GM23338 (cell line): ENCODE measurements at regions not wholly inside any gene's neighbourhood (a gene's known extent, or its start where the extent isn't known, plus 50 kb on each side); places are given as distances from the start of the nearest gene placed in this dataset.

ENCODE experiments used
- CTCF ChIP-seq, 2 experiments: fragments of 200-600 bp in 1 of 2; sonication (generic) in 1 of 2; conservative IDR thresholded peaks; 2 replicates each; pipeline versions ENCODE4 v1.5.1 to v1.6.1; 2016 to 2017; ENCODE audit warnings: antibody characterized with exemption in 2 of 2, low read depth in 2 of 2, mild to moderate bottlenecking in 2 of 2, moderate library complexity in 1 of 2
- ETS1 ChIP-seq: IDR thresholded peaks from 2 replicates; pipeline ENCODE4 v1.6.1; 2016; ENCODE audit warnings: antibody characterized with exemption
- POLR2AphosphoS5 ChIP-seq: IDR thresholded peaks from 2 replicates; pipeline ENCODE4 v1.6.1; 2016; ENCODE audit warnings: antibody characterized with exemption, low read depth
- REST ChIP-seq: IDR thresholded peaks from one replicate; pipeline ENCODE4 v1.6.1; 2018; ENCODE audit warnings: antibody characterized with exemption; ENCODE audit not compliant: unreplicated experiment
- ZNF331 ChIP-seq: fragments of 250-450 bp; sonication (Bioruptor Pico); IDR thresholded peaks from 2 replicates; pipeline ENCODE4 v1.5.0; 2020; ENCODE audit warnings: low read depth, mild to moderate bottlenecking, moderate library complexity

DNA sequence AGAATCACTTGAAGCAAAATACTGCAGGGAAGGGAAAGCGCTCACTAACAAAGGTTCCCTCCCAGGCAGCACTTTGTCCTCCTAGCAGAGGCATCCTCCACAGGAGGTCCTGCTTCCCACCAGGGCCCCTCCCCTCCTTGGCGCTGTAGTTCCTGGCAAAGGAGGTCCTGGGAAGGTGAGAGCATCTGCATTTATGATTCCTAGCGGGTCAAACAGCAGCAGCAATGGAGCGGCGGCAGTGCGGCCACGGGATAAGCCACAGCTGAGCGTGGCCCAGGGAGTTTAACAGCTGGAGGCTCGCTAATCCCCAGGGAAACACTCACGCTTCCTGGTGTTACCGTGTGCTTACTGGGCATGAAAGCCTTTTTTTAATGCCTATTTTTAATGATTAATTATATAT, 185.8 kb downstream of the TTLL2 start:
- TF ChIP-seq CTCF (conservative IDR thresholded peaks at IDR 0.05; ENCODE audit: low read depth in 2 of 2) (no peak), ZNF331 (CRISPR knock-in tag) (no peak), POLR2AphosphoS5 (no peak), REST (no peak), ETS1 (no peak)
